BE2C (cell line): ENCODE measurements at regions not wholly inside any gene's neighbourhood (a gene's known extent, or its start where the extent isn't known, plus 50 kb on each side); places are given as distances from the start of the nearest gene placed in this dataset.
"Not testable (repeated sequence)": the region's sequence is repeated elsewhere in the genome, so short reads cannot be mapped to it uniquely, and the experiment has no call there.

Source experiments
- DNase-seq: peaks from one replicate; pipeline ENCODE4 v3.0.0-alpha.2; 2020
- H3K27me3 ChIP-seq: fragments of 250-450 bp; sonication (Bioruptor Pico); 2 replicates; pipeline ENCODE4 v1.5.1; 2020; ENCODE audit warnings: mild to moderate bottlenecking
- H3K36me3 ChIP-seq: fragments of 250-450 bp; sonication (Bioruptor Pico); 2 replicates; pipeline ENCODE4 v1.5.1; 2020; ENCODE audit warnings: mild to moderate bottlenecking
- H3K4me1 ChIP-seq: fragments of 250-450 bp; sonication (Bioruptor Pico); 2 replicates; pipeline ENCODE4 v1.5.1; 2020
- H3K4me3 ChIP-seq: 2 replicates; pipeline ENCODE4 v1.5.1; 2011; ENCODE audit warnings: low read depth, low read length
- H3K9me3 ChIP-seq: fragments of 250-450 bp; sonication (Bioruptor Pico); 2 replicates; pipeline ENCODE4 v1.5.1; 2020
- CTCF ChIP-seq: IDR thresholded peaks from 2 replicates; pipeline ENCODE4 v1.5.1; 2012; ENCODE audit warnings: mild to moderate bottlenecking, low read depth, low read length

DNA sequence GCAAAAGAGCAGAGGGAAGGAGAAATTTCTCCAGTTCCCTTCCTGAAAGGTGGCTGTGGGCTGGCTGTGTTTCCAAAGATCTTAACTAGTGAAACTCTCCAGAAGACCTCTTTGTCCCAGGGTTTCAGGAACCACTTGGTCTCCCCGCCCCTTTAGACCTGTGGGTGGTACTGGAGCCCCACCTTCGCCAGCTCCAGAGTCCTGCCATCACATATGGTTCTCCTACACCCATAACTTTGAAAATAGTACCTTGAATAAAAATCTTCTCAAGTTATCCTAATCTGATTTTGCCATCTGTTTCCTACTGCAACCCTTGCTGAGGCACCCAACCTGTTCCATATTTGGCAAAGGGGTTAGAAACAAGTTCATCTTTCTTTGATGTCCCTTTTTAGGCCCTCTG is 303.9 kb downstream of the SEC16B start:
- H3K36me3 ChIP-seq, result no peaks in the 10 kb centered on the region
- H3K27me3 ChIP-seq, result no peaks in the 10 kb centered on the region
- TF ChIP-seq CTCF, result no peak
- DNase-seq, result no peak
- no peak overlapping the region for H3K4me3 ChIP-seq
- H3K4me1 ChIP-seq, result no peaks in the 10 kb centered on the region
- H3K9me3 ChIP-seq, result no peaks in the 10 kb centered on the region

GRCh38 chr1:177664742-177665141 is 305.1 kb downstream of the SEC16B start:
- not testable (repeated sequence) for H3K9me3 ChIP-seq, DNase-seq, H3K4me3 ChIP-seq, H3K27me3 ChIP-seq, H3K4me1 ChIP-seq, H3K36me3 ChIP-seq

GRCh38 chr1:177660188-177660587 is 309.7 kb downstream of the SEC16B start:
- TF ChIP-seq CTCF, result no peak
- no peak overlapping the region for H3K4me3 ChIP-seq

DNA sequence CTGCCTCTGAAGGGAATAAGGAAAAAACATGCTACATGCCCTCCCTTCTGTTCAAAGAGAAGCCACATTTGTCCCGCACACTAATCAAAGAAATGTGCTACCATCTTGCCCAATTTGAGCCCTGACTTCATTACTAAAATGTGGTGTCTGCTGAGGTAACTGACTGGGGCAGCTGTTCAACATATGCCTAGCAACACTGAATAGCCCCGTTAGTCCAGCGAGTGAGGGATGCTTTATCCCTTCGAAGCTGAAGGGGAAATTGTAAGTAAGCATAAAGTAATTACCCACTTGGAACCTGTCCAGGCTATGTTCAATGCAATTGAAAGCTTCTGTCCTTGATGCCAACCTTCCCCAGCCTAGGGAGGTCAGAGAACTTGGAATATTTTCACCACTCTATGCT is 310.6 kb downstream of the SEC16B start:
- DNase-seq, result no peak
- H3K36me3 ChIP-seq, result no peaks in the 10 kb centered on the region
- TF ChIP-seq CTCF, result no peak

More at GRCh38 chr1:177660188-177660587, 309.7 kb downstream of the SEC16B start:
- Histone ChIP-seq H3K4me1 (no peaks in the 10 kb centered on the region), H3K36me3 (no peaks in the 10 kb centered on the region), H3K27me3 (no peaks in the 10 kb centered on the region), H3K9me3 (0 out of 2 replicates have a peak, but pooled peaks cover 3% of the 10 kb centered on the region)
- DNase-seq, result no peak

DNA sequence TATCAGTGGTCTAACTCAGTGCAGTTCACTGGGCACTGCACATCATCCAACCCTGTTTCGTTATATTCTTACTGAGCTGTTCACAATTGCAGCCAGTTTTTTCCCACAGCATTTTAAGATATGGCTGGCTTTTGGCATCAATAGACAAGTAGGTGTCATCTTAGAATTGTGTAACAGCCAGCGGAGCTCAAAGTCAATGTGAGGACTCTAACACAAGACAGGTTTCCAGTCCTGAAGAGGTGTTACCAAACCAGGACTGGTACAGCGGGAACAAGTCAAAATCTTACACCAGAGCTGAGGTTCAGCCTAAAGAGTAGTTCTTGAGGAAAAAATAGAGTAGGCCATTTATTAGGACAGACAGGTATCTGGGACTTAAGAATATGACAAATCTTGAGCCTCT is 313.3 kb downstream of the SEC16B start:
- Histone ChIP-seq H3K36me3 (no peaks in the 10 kb centered on the region), H3K9me3 (0 out of 2 replicates have a peak, but pooled peaks cover 3% of the 10 kb centered on the region), H3K27me3 (no peaks in the 10 kb centered on the region), H3K4me3 (no peak overlapping the region), H3K4me1 (no peaks in the 10 kb centered on the region)
- TF ChIP-seq CTCF, result no peak
- DNase-seq, result no peak

More for the DNA sequence above, 310.6 kb downstream of the SEC16B start:
- Histone ChIP-seq H3K9me3 (0 out of 2 replicates have a peak, but pooled peaks cover 3% of the 10 kb centered on the region), H3K4me3 (no peak overlapping the region), H3K27me3 (no peaks in the 10 kb centered on the region), H3K4me1 (no peaks in the 10 kb centered on the region)

DNA sequence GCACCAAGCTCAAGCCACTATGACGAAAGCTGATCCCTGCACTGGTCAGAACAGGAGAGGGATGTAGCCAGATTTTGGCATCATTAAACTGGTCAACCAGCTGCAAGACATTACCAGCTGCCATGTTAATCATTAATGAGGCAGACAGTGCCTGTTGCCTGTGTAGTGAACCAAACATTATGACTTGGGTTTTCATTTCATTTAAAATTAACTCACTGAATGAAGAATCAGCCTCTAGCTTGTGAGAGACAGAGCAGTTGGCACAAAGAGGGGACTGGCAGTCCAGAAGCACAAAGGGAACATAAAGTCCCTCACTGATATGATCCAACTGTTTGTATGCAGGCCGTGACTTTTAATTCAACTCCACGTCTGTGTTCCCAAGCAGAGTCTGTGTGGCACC is 318.9 kb downstream of the SEC16B start:
- DNase-seq, result no peak
- H3K36me3 ChIP-seq, result no peaks in the 10 kb centered on the region
- H3K4me1 ChIP-seq, result no peaks in the 10 kb centered on the region
- no peak overlapping the region for H3K4me3 ChIP-seq
- no peaks in the 10 kb centered on the region for H3K27me3 ChIP-seq
- 0 out of 2 replicates have a peak, but pooled peaks cover 3% of the 10 kb centered on the region for H3K9me3 ChIP-seq
- no peak for TF ChIP-seq CTCF
